Natural killer cell (primary cell): ENCODE measurements at regions not wholly inside any gene's neighbourhood (a gene's known extent, or its start where the extent isn't known, plus 50 kb on each side); places are given as distances from the start of the nearest gene placed in this dataset.

ENCODE experiments used
- ATAC-seq, 3 donors: fragments of 150-1000 bp in 2 of 3; fragments of 200-7000 bp in 1 of 3; cut with Tn5 transposase; 1 replicate in 1 of 3; 2 replicates in 2 of 3; pipeline ENCODE4 v1.10.0; 2021; ENCODE audit warnings: mild to moderate bottlenecking in 2 of 3, moderate library complexity in 2 of 3
- DNase-seq, 2 donors: peaks; one replicate each; pipeline versions ENCODE4 v3.0.0 to v3.0.0-alpha.2; 2013 to 2021; ENCODE audit warnings: mixed read lengths in 1 of 2
- H3K27ac ChIP-seq: one replicate; pipeline ENCODE4 v1.5.1; 2013; ENCODE audit warnings: mild to moderate bottlenecking, low read length
- H3K27me3 ChIP-seq: one replicate; pipeline ENCODE4 v1.6.1; 2013; ENCODE audit warnings: low read length; ENCODE audit not compliant: control insufficient read depth, insufficient read depth
- H3K36me3 ChIP-seq: one replicate; pipeline ENCODE4 v1.6.1; 2013; ENCODE audit warnings: low read length; ENCODE audit not compliant: control insufficient read depth, insufficient read depth
- H3K4me1 ChIP-seq: one replicate; pipeline ENCODE4 v1.6.1; 2013; ENCODE audit warnings: low read length; ENCODE audit not compliant: control insufficient read depth, insufficient read depth
- H3K4me3 ChIP-seq: one replicate; pipeline ENCODE4 v1.5.1; 2013; ENCODE audit warnings: low read length
- H3K9me3 ChIP-seq: one replicate; pipeline ENCODE4 v1.6.1; 2013; ENCODE audit warnings: low read length; ENCODE audit not compliant: control insufficient read depth, insufficient read depth
- H3K27ac Mint-ChIP-seq, 2 donors: one replicate each; pipeline ENCODE4 v1.8.0; 2022; ENCODE audit warnings: mild to moderate bottlenecking in 2 of 2, mixed read lengths in 2 of 2, moderate library complexity in 1 of 2
- H3K27me3 Mint-ChIP-seq, 2 donors: one replicate each; pipeline ENCODE4 v1.8.0; 2022; ENCODE audit warnings: low read depth in 2 of 2, mixed read lengths in 2 of 2
- H3K36me3 Mint-ChIP-seq: one replicate; pipeline ENCODE4 v1.8.0; 2022; ENCODE audit warnings: mixed read lengths
- H3K4me1 Mint-ChIP-seq, 2 donors: one replicate each; pipeline ENCODE4 v1.8.0; 2022; ENCODE audit warnings: mixed read lengths in 2 of 2
- H3K4me3 Mint-ChIP-seq: one replicate; pipeline ENCODE4 v1.8.0; 2022; ENCODE audit warnings: mild to moderate bottlenecking, moderate library complexity, mixed read lengths
- H3K9me3 Mint-ChIP-seq, 2 donors: one replicate each; pipeline ENCODE4 v1.8.0; 2022; ENCODE audit warnings: mixed read lengths in 2 of 2
- CTCF ChIP-seq: fragments of 200-600 bp; IDR thresholded peaks from one replicate; pipeline ENCODE4 v1.8.0; 2022; ENCODE audit warnings: antibody characterized with exemption
- WGBS: methylation state at CpG from one replicate; pipeline ENCODE4 v1.1.7; 2013; ENCODE audit warnings: missing lambda C conversion rate; ENCODE audit not compliant: insufficient coverage; 5-methylcytosine and 5-hydroxymethylcytosine counted together
- intact Hi-C: fragments of 100-400 bp; cut with micrococcal nuclease; formaldehyde crosslinking; loops from one replicate; pipeline ENCODE4 v1.14.2; 2022

- no peak overlapping the region for H3K27ac Mint-ChIP-seq
- no peak for TF ChIP-seq CTCF
- H3K36me3 Mint-ChIP-seq = no peaks in the 10 kb centered on the region
- intact Hi-C loops = no loop called here
- H3K27me3 ChIP-seq = no peaks in the 10 kb centered on the region
- WGBS = 81% methylated on average over 10 of the region's 10 CpGs
- H3K4me1 ChIP-seq = no peaks in the 10 kb centered on the region
- DNase-seq = no peak
- peaks cover under 1 to 12% of the 10 kb centered on the region in 2 donors for H3K27me3 Mint-ChIP-seq
- H3K4me3 Mint-ChIP-seq = no peak overlapping the region
- H3K27ac ChIP-seq = no peak overlapping the region
- no peaks in the 10 kb centered on the region for H3K4me1 Mint-ChIP-seq
- no peaks in the 10 kb centered on the region for H3K9me3 Mint-ChIP-seq
- no peak overlapping the region for H3K4me3 ChIP-seq
- no peaks in the 10 kb centered on the region for H3K36me3 ChIP-seq
- peaks cover 2% of the 10 kb centered on the region for H3K9me3 ChIP-seq
- no peak for ATAC-seq
These were observed 138.4 kb upstream of the IPO9 start for GRCh38 chr1:201690528-201690927.

- 84% methylated on average over 6 of the region's 6 CpGs for WGBS
- intact Hi-C loops = no loop called here
- no peak for TF ChIP-seq CTCF
- H3K9me3 ChIP-seq = peaks cover 2% of the 10 kb centered on the region
- H3K27me3 Mint-ChIP-seq = peaks cover 0 to under 1% of the 10 kb centered on the region in 2 donors
- H3K4me3 ChIP-seq = no peak overlapping the region
- H3K36me3 Mint-ChIP-seq = no peaks in the 10 kb centered on the region
- H3K27me3 ChIP-seq = no peaks in the 10 kb centered on the region
- no peak overlapping the region for H3K27ac Mint-ChIP-seq
- no peak overlapping the region for H3K4me3 Mint-ChIP-seq
- H3K4me1 ChIP-seq = no peaks in the 10 kb centered on the region
- DNase-seq (no peak), ATAC-seq (no peak)
- H3K36me3 ChIP-seq = no peaks in the 10 kb centered on the region
- H3K27ac ChIP-seq = no peak overlapping the region
- H3K9me3 Mint-ChIP-seq = no peaks in the 10 kb centered on the region
- no peaks in the 10 kb centered on the region for H3K4me1 Mint-ChIP-seq
These were observed 137.0 kb upstream of the IPO9 start for GRCh38 chr1:201691716-201692554.

GRCh38 chr1:201692555-201693394, 136.2 kb upstream of the IPO9 start:
- DNase-seq = no peak
- 92% methylated on average over 3 of the region's 3 CpGs for WGBS
- intact Hi-C loops = no loop called here
- H3K36me3 ChIP-seq = no peaks in the 10 kb centered on the region
- no peak overlapping the region for H3K4me3 Mint-ChIP-seq
- no peak overlapping the region for H3K27ac ChIP-seq
- no peaks in the 10 kb centered on the region for H3K27me3 ChIP-seq
- no peaks in the 10 kb centered on the region for H3K4me1 Mint-ChIP-seq
- H3K4me3 ChIP-seq = no peak overlapping the region
- no peak for TF ChIP-seq CTCF
- H3K4me1 ChIP-seq = no peaks in the 10 kb centered on the region
- H3K27ac Mint-ChIP-seq = no peak overlapping the region
- no peaks in the 10 kb centered on the region for H3K9me3 Mint-ChIP-seq
- H3K36me3 Mint-ChIP-seq = no peaks in the 10 kb centered on the region
- peaks cover 2% of the 10 kb centered on the region for H3K9me3 ChIP-seq
- no peak for ATAC-seq
- no peaks in the 10 kb centered on the region for H3K27me3 Mint-ChIP-seq
